Suppressor macrophage (primary cell): ENCODE measurements at regions not wholly inside any gene's neighbourhood (a gene's known extent, or its start where the extent isn't known, plus 50 kb on each side); places are given as distances from the start of the nearest gene placed in this dataset.
A peak's percentile ranks its signal among the peaks of the same experiment; 100 is the strongest.

ENCODE experiments used
- DNase-seq, 4 experiments: peaks; one replicate each; pipeline ENCODE4 v3.0.0-alpha.2; 2020 to 2022

GRCh38 chr9:78566948-78567675 is 270.2 kb downstream of the PSAT1 start:
- DNase-seq = no peak

GRCh38 chr9:78567693-78568092 is 270.8 kb downstream of the PSAT1 start:
- DNase-seq = no peak

GRCh38 chr9:78568774-78569173 is 271.8 kb downstream of the PSAT1 start:
- no peak for DNase-seq

GRCh38 chr9:78572266-78572665 is 275.3 kb downstream of the PSAT1 start:
- no peak for DNase-seq

GRCh38 chr9:78573205-78573604 is 276.3 kb downstream of the PSAT1 start:
- no peak for DNase-seq

- DNase-seq = no peak
These were observed 276.7 kb downstream of the PSAT1 start for GRCh38 chr9:78573669-78574068.

GRCh38 chr9:78574354-78575045 is 277.6 kb downstream of the PSAT1 start:
- no peak for DNase-seq

GRCh38 chr9:78575081-78575480 is 278.2 kb downstream of the PSAT1 start:
- DNase-seq = no peak

GRCh38 chr9:78575771-78576170 is 278.8 kb downstream of the PSAT1 start:
- no peak for DNase-seq

GRCh38 chr9:78577156-78577906 is 280.4 kb downstream of the PSAT1 start:
- no peak for DNase-seq

GRCh38 chr9:78578072-78578471 is 281.1 kb downstream of the PSAT1 start:
- DNase-seq = no peak

- DNase-seq = no peak
These were observed 285.9 kb downstream of the PSAT1 start for GRCh38 chr9:78582821-78583220.

- no peak for DNase-seq
These were observed 287.7 kb downstream of the PSAT1 start for GRCh38 chr9:78584589-78584988.

- DNase-seq = no peak
These were observed 289.0 kb downstream of the PSAT1 start for GRCh38 chr9:78585909-78586308.

GRCh38 chr9:78590068-78590467 is 293.1 kb downstream of the PSAT1 start:
- no peak for DNase-seq

- no peak for DNase-seq
These were observed 295.9 kb downstream of the PSAT1 start for GRCh38 chr9:78592811-78593210.

- DNase-seq = no peak
These were observed 298.4 kb downstream of the PSAT1 start for GRCh38 chr9:78595200-78595945.

GRCh38 chr9:78596346-78596745 is 299.4 kb downstream of the PSAT1 start:
- DNase-seq = no peak

- DNase-seq = no peak
These were observed 301.2 kb downstream of the PSAT1 start for GRCh38 chr9:78598120-78598519.

GRCh38 chr9:78599926-78600325 is 303.0 kb downstream of the PSAT1 start:
- no peak for DNase-seq

- peak; percentile 61 to 76 (median 66) for DNase-seq
These were observed 305.1 kb downstream of the PSAT1 start for GRCh38 chr9:78601957-78602565.
